GM13976 (cell line): ENCODE measurements at regions not wholly inside any gene's neighbourhood (a gene's known extent, or its start where the extent isn't known, plus 50 kb on each side); places are given as distances from the start of the nearest gene placed in this dataset.
"Not testable (repeated sequence)": the region's sequence is repeated elsewhere in the genome, so short reads cannot be mapped to it uniquely, and the experiment has no call there.

Experiments used
- DNase-seq: peaks from one replicate; pipeline ENCODE4 v3.0.0; 2012; ENCODE audit warnings: low spot score
- CTCF ChIP-seq: IDR thresholded peaks from 2 replicates; pipeline ENCODE4 v1.5.1; 2012; ENCODE audit warnings: borderline replicate concordance, mild to moderate bottlenecking; ENCODE audit not compliant: insufficient read depth; ENCODE audit errors: extremely low read depth, missing control alignments, control extremely low read depth
- in situ Hi-C: fragments of 300-500 bp; cut with MboI; formaldehyde crosslinking; loops from one replicate; pipeline ENCODE4 v1.12.0; 2022; ENCODE audit warnings: low sequenced_read_pairs, mixed read lengths, inconsistent platforms; ENCODE audit not compliant: unreplicated experiment

- in situ Hi-C loops, result no loop called here
- DNase-seq, result no peak
- no peak for TF ChIP-seq CTCF
Observed at GRCh38 chr6:27778625-27779417, 133.4 kb downstream of the OR2B2 start.

DNA sequence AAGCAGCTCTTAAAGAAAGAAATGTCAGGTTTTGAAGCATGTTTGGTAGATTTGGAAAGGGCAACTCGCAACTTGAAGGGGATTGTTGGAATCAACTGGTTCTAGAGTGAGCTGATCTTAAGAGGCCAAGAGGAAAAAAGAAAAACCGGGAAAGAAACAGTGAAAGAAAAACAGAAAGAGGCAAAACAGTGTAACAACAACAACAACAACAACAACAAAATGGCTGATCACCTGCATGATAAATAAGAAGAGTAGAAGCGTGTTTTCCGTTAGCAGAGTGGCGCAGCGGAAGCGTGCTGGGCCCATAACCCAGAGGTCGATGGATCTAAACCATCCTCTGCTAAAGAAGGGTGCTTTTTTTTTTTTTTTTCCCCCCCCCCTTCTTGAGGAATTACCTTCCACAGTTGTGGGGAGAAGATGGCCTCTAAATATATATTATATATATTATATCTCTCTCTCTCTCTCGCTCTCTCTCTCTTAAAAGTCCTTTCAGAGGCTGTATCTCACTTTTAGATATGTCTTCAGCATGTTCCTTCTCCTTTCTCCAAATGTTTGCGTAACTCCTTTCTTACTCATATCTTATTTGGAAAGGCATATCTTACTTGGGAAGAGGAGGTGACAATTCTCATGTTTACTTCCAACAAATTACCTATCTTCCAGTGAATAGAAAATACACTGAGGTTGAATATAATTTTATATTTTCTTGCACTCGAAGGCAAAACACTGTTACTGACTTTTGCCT lies 134.4 kb downstream of the OR2B2 start:
- DNase-seq, result no peak
- in situ Hi-C loops, result no loop called here
- TF ChIP-seq CTCF, result no peak

- in situ Hi-C loops, result no loop called here
- TF ChIP-seq CTCF, result no peak
- DNase-seq, result no peak
Observed at GRCh38 chr6:27777126-27777525, 135.1 kb downstream of the OR2B2 start.

GRCh38 chr6:27776504-27776903 lies 135.7 kb downstream of the OR2B2 start:
- in situ Hi-C loops, result no loop called here
- no peak for TF ChIP-seq CTCF
- no peak for DNase-seq

GRCh38 chr6:27775796-27776184 lies 136.4 kb downstream of the OR2B2 start:
- no peak for TF ChIP-seq CTCF
- no peak for DNase-seq
- in situ Hi-C loops, result no loop called here

GRCh38 chr6:27775138-27775795 lies 136.9 kb downstream of the OR2B2 start:
- DNase-seq, in situ Hi-C loops: not testable (repeated sequence)

GRCh38 chr6:27774264-27774600 lies 138.0 kb downstream of the OR2B2 start:
- DNase-seq, in situ Hi-C loops: not testable (repeated sequence)

DNA sequence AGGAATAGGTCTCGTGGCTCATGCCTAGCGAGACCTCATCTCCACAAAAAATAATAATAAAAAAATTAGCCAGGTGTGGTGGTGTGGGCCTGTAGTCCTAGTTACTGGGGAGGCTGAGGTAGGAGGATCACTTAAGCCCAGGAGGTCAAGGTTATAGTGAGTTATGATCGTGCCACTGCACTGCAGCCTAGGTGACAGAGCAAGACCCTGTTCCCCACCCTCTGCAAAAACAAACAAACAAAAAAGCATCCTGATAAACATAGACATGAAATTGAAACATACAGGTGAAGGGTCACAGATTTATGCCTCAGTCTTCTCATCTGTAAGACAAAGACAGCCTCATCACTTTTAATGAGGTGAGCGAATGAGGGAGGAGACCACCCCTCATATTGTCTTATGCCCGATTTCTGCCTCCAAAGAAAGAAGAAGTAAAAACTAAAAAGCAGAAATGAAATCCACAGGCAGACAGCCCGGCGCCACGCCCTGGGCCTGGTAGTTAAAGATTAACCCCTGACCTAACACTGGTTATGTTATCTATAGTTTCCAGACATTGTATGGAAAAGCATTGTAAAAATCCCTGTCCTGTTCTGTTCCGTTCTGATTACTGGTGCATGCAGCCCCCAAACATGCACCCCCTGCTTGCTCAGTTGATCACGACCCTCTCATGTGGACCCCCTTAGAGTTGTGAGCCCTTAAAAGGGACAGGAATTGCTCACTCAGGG lies 138.5 kb downstream of the OR2B2 start:
- DNase-seq, in situ Hi-C loops: not testable (repeated sequence)
